DND-41 (cell line): ENCODE measurements at regions not wholly inside any gene's neighbourhood (a gene's known extent, or its start where the extent isn't known, plus 50 kb on each side); places are given as distances from the start of the nearest gene placed in this dataset.
A peak's percentile ranks its signal among the peaks of the same experiment; 100 is the strongest.

Experiments
- CTCF ChIP-seq: IDR thresholded peaks from 2 replicates; pipeline ENCODE4 v1.5.1; 2012; ENCODE audit warnings: borderline replicate concordance, low read length, moderate library complexity, mild to moderate bottlenecking; ENCODE audit not compliant: poor library complexity, severe bottlenecking; ENCODE audit errors: extremely low read depth
- EZH2 ChIP-seq: IDR thresholded peaks from 3 replicates; pipeline ENCODE4 v1.6.1; 2012; ENCODE audit warnings: borderline replicate concordance, low read depth, mild to moderate bottlenecking, moderate library complexity, low read length, inconsistent platforms; ENCODE audit not compliant: severe bottlenecking

- TF ChIP-seq CTCF = peak; percentile 31
- no peak for TF ChIP-seq EZH2
Measured at GRCh38 chr2:147275943-147276342, 568.9 kb upstream of the ACVR2A start.
